ENCODE measurements at regions not wholly inside any gene's neighbourhood (a gene's known extent, or its start where the extent isn't known, plus 50 kb on each side); places are given as distances from the start of the nearest gene placed in this dataset. TPM values are rescaled to one million over a fixed set of nuclear protein-coding genes. Genes with fewer than 3 reads are reported as not detected.
A peak's percentile ranks its signal among the peaks of the same experiment; 100 is the strongest.

DNA sequence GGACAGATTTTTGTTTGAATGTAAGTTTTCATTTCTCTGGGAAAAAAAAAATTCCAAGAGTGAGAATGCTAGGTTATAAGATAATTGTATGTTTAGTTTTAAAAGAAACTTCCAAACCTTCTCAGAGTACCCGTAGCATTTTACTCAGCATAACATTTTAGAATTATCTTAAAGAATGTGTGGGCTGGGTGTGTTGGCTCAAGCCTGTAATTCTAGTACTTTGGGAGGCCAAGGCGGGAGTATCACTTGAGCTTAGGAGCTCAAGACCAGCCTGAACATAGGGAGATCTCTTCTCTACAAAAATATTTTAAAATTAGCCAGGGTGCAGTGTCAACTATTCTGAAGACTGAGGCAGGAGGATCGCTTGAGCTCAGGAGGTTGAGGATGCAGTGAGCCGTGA is 57.4 kb upstream of the RMP24 start:
- no peak overlapping the region for H3K4me3 ChIP-seq (ENCODE audit: low read depth, low read length)
- DNase-seq (ENCODE audit: low read depth) = no peak
- TF ChIP-seq, protein P1, sequence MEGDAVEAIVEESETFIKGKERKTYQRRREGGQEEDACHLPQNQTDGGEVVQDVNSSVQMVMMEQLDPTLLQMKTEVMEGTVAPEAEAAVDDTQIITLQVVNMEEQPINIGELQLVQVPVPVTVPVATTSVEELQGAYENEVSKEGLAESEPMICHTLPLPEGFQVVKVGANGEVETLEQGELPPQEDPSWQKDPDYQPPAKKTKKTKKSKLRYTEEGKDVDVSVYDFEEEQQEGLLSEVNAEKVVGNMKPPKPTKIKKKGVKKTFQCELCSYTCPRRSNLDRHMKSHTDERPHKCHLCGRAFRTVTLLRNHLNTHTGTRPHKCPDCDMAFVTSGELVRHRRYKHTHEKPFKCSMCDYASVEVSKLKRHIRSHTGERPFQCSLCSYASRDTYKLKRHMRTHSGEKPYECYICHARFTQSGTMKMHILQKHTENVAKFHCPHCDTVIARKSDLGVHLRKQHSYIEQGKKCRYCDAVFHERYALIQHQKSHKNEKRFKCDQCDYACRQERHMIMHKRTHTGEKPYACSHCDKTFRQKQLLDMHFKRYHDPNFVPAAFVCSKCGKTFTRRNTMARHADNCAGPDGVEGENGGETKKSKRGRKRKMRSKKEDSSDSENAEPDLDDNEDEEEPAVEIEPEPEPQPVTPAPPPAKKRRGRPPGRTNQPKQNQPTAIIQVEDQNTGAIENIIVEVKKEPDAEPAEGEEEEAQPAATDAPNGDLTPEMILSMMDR (IDR thresholded peaks at IDR 0.05; ENCODE audit: insufficient read depth, low read depth, low read length) = no peak

DNA sequence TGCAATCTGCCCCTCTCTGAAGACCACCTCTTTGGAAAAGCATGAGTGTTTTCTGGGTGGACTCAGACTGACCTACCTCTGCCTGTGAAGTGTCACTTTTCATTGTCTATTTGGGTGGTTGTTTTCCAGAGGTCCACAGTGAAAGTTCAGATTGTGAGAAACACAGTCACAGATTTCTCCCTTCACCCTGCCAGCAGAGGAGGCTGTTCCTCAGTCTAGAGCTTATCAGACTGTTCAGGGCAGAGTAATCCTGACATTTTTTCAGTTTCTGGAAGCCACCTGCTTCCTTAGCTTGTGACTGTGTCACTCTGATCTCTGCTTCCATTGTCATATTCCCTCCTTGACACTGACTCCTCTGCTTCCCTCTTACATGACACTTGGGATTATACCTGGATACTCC is 55.4 kb upstream of the RMP24 start:
- DNase-seq (ENCODE audit: low read depth) = no peak
- TF ChIP-seq, protein P1 (IDR thresholded peaks at IDR 0.05; ENCODE audit: insufficient read depth, low read depth, low read length) = peak; percentile 14
- no peak overlapping the region for H3K4me3 ChIP-seq (ENCODE audit: low read depth, low read length)

DNA sequence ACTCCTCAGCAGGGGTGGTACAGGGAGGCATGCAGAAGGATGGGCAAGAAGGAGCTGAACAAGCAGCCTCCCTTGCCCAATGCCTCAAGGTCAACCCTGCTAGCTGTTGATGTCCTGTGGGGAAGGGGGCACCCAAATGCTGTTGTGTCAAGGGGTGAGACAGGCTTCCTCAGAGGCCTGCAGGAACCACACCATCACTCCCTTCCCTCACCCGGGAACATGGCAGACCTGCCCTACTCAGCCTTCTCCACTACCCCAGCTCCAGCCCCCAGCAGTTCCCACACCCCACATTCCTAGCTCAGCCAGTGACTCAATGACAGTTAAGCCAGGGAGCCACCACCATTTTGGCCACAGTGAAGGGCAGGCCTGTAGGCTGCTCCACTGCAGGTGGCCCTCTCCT is 53.9 kb upstream of the RMP24 start:
- TF ChIP-seq, protein P1 (IDR thresholded peaks at IDR 0.05; ENCODE audit: insufficient read depth, low read depth, low read length) = no peak
- no peak overlapping the region for H3K4me3 ChIP-seq (ENCODE audit: low read depth, low read length)
- no peak for DNase-seq (ENCODE audit: low read depth)

DNA sequence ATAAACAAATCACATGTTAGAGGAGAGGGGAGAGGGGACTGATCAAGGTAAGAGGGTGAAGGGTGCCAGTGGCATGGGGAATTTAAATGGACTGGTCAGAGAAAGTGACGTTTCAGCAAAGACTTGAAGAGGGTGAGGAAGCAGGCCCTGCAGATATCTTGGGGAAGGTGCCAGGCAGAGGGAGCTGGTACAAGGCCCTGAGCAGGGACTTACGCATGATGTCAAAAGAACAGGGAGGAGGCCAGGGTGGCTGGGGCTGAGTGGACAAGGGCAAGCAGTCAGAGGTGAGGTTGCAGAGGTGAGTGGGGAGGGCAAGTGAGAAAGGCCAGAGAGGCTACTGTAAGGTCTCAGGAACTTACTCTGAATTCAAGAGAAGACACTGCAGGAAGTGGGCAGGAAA is 53.3 kb upstream of the RMP24 start:
- H3K4me3 ChIP-seq (ENCODE audit: low read depth, low read length) = no peak overlapping the region
- DNase-seq (ENCODE audit: low read depth) = no peak
- TF ChIP-seq, protein P1 (IDR thresholded peaks at IDR 0.05; ENCODE audit: insufficient read depth, low read depth, low read length) = no peak

DNA sequence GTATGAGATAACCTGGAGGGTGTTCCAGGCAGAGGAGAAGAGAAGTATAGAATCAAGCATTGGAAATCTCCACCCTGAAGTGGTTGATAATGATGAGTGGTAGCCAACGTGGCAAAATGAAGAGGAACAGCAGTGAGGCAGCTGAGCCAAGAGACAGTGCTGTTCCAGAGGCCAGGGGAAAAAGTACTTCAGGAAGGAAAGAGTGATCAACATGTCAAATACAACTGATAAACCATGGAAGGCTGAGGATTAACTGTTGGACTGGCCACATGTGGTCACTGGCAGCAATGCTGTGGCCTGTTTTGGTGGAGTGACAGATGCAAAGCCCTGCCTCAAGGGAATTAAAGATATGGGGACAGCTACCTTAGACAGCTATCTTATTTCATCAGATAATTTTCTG is 51.9 kb upstream of the RMP24 start:
- H3K4me3 ChIP-seq (ENCODE audit: low read depth, low read length) = no peak overlapping the region
- DNase-seq (ENCODE audit: low read depth) = no peak
- TF ChIP-seq, protein P1 (IDR thresholded peaks at IDR 0.05; ENCODE audit: insufficient read depth, low read depth, low read length) = no peak

Small RNAs in the stretch of these regions (small RNA-seq; reads per million reads assigned to genes)
- not detected for gene MIR187
